ENCODE measurements at regions not wholly inside any gene's neighbourhood (a gene's known extent, or its start where the extent isn't known, plus 50 kb on each side); places are given as distances from the start of the nearest gene placed in this dataset.

- H3K4me1 Mint-ChIP-seq = no peaks in the 10 kb centered on the region
- ATAC-seq (ENCODE audit: low read depth) (no peak), DNase-seq (no peak)
- H3K4me3 Mint-ChIP-seq = no peak overlapping the region
- POLR2A ChIA-PET = no interaction called here
- H3K9me3 Mint-ChIP-seq = no peaks in the 10 kb centered on the region
- no peak overlapping the region for H3K27ac Mint-ChIP-seq
- peaks cover 3% of the 10 kb centered on the region for H3K27me3 Mint-ChIP-seq
- H3K36me3 Mint-ChIP-seq = no peaks in the 10 kb centered on the region
Observed at GRCh38 chr6:22412994-22413393, 116.2 kb upstream of the PRL start.

- H3K27ac Mint-ChIP-seq = no peak overlapping the region
- H3K4me1 Mint-ChIP-seq = no peaks in the 10 kb centered on the region
- no peak overlapping the region for H3K4me3 Mint-ChIP-seq
- no peaks in the 10 kb centered on the region for H3K36me3 Mint-ChIP-seq
- POLR2A ChIA-PET = no interaction called here
- peaks cover 3% of the 10 kb centered on the region for H3K27me3 Mint-ChIP-seq
- DNase-seq (no peak), ATAC-seq (ENCODE audit: low read depth) (no peak)
- H3K9me3 Mint-ChIP-seq = peaks cover 2% of the 10 kb centered on the region
Observed at GRCh38 chr6:22413681-22414311, 117.0 kb upstream of the PRL start.

- no peaks in the 10 kb centered on the region for H3K4me1 Mint-ChIP-seq
- ATAC-seq (ENCODE audit: low read depth) (no peak), DNase-seq (no peak)
- POLR2A ChIA-PET = no interaction called here
- no peak overlapping the region for H3K27ac Mint-ChIP-seq
- no peaks in the 10 kb centered on the region for H3K36me3 Mint-ChIP-seq
- peaks cover 8% of the 10 kb centered on the region for H3K9me3 Mint-ChIP-seq
- H3K4me3 Mint-ChIP-seq = no peak overlapping the region
- no peaks in the 10 kb centered on the region for H3K27me3 Mint-ChIP-seq
Observed at GRCh38 chr6:22418714-22419113, 121.9 kb upstream of the PRL start.

GRCh38 chr6:22421198-22421597, 124.4 kb upstream of the PRL start:
- POLR2A ChIA-PET = no interaction called here
- Mint-ChIP-seq H3K27me3 (no peaks in the 10 kb centered on the region), H3K9me3 (peaks cover 8% of the 10 kb centered on the region), H3K27ac (no peak overlapping the region), H3K4me1 (no peaks in the 10 kb centered on the region), H3K4me3 (no peak overlapping the region), H3K36me3 (no peaks in the 10 kb centered on the region)
- ATAC-seq (ENCODE audit: low read depth) = no peak
- DNase-seq = no peak

- H3K4me1 Mint-ChIP-seq = no peaks in the 10 kb centered on the region
- H3K27me3 Mint-ChIP-seq = no peaks in the 10 kb centered on the region
- DNase-seq = no peak
- H3K27ac Mint-ChIP-seq = no peak overlapping the region
- no peak for ATAC-seq (ENCODE audit: low read depth)
- H3K36me3 Mint-ChIP-seq = no peaks in the 10 kb centered on the region
- POLR2A ChIA-PET = no interaction called here
- H3K4me3 Mint-ChIP-seq = no peak overlapping the region
- peaks cover 5% of the 10 kb centered on the region for H3K9me3 Mint-ChIP-seq
Observed at GRCh38 chr6:22424196-22424595, 127.4 kb upstream of the PRL start.

- ATAC-seq (ENCODE audit: low read depth) = no peak
- H3K27me3 Mint-ChIP-seq = no peaks in the 10 kb centered on the region
Observed at GRCh38 chr6:22432060-22432459, 135.2 kb upstream of the PRL start.

GRCh38 chr6:22433745-22434144, 135.6 kb upstream of the HDGFL1 start:
- H3K27ac Mint-ChIP-seq = no peak overlapping the region
- POLR2A ChIA-PET = no interaction called here
- H3K36me3 Mint-ChIP-seq = no peaks in the 10 kb centered on the region
- no peak for DNase-seq
- no peak overlapping the region for H3K4me3 Mint-ChIP-seq
- no peak for ATAC-seq (ENCODE audit: low read depth)
- H3K9me3 Mint-ChIP-seq = peaks cover 2% of the 10 kb centered on the region
- no peaks in the 10 kb centered on the region for H3K4me1 Mint-ChIP-seq
- no peaks in the 10 kb centered on the region for H3K27me3 Mint-ChIP-seq

More at GRCh38 chr6:22432060-22432459, 135.2 kb upstream of the PRL start:
- Mint-ChIP-seq H3K4me1 (no peaks in the 10 kb centered on the region), H3K4me3 (no peak overlapping the region), H3K9me3 (peaks cover 2% of the 10 kb centered on the region), H3K27ac (no peak overlapping the region), H3K36me3 (no peaks in the 10 kb centered on the region)
- no peak for DNase-seq
- POLR2A ChIA-PET = interaction anchor here (0.6 kb wide), 1 partner anchor 379 kb away, joined by 6 read pairs; no protein-coding TSS in a partner anchor

GRCh38 chr6:22435151-22435550, 134.2 kb upstream of the HDGFL1 start:
- Mint-ChIP-seq H3K27me3 (no peaks in the 10 kb centered on the region), H3K36me3 (no peaks in the 10 kb centered on the region), H3K4me1 (no peaks in the 10 kb centered on the region), H3K27ac (no peak overlapping the region), H3K9me3 (peaks cover 3% of the 10 kb centered on the region), H3K4me3 (no peak overlapping the region)
- DNase-seq (no peak), ATAC-seq (ENCODE audit: low read depth) (no peak)
- POLR2A ChIA-PET = no interaction called here

GRCh38 chr6:22436134-22436533, 133.2 kb upstream of the HDGFL1 start:
- Mint-ChIP-seq H3K27ac (no peak overlapping the region), H3K36me3 (no peaks in the 10 kb centered on the region), H3K27me3 (no peaks in the 10 kb centered on the region), H3K4me1 (no peaks in the 10 kb centered on the region), H3K9me3 (peaks cover 3% of the 10 kb centered on the region), H3K4me3 (no peak overlapping the region)
- ATAC-seq (ENCODE audit: low read depth) (no peak), DNase-seq (no peak)
- POLR2A ChIA-PET = no interaction called here

GRCh38 chr6:22437665-22438064, 131.7 kb upstream of the HDGFL1 start:
- H3K27me3 Mint-ChIP-seq = no peaks in the 10 kb centered on the region
- ATAC-seq (ENCODE audit: low read depth) (no peak), DNase-seq (no peak)
- POLR2A ChIA-PET = no interaction called here
- no peak overlapping the region for H3K27ac Mint-ChIP-seq
- no peaks in the 10 kb centered on the region for H3K4me1 Mint-ChIP-seq
- H3K9me3 Mint-ChIP-seq = peaks cover 3% of the 10 kb centered on the region
- H3K4me3 Mint-ChIP-seq = no peak overlapping the region
- no peaks in the 10 kb centered on the region for H3K36me3 Mint-ChIP-seq

GRCh38 chr6:22442826-22443225, 126.5 kb upstream of the HDGFL1 start:
- no peak for ATAC-seq (ENCODE audit: low read depth)
- POLR2A ChIA-PET = no interaction called here

GRCh38 chr6:22444330-22444729, 125.0 kb upstream of the HDGFL1 start:
- no peak for ATAC-seq (ENCODE audit: low read depth)
- DNase-seq = no peak
- POLR2A ChIA-PET = no interaction called here
- no peak overlapping the region for H3K27ac Mint-ChIP-seq
- H3K27me3 Mint-ChIP-seq = no peaks in the 10 kb centered on the region
- no peaks in the 10 kb centered on the region for H3K4me1 Mint-ChIP-seq
- H3K36me3 Mint-ChIP-seq = no peaks in the 10 kb centered on the region
- H3K4me3 Mint-ChIP-seq = no peak overlapping the region
- H3K9me3 Mint-ChIP-seq = peaks cover 1% of the 10 kb centered on the region

More at GRCh38 chr6:22442826-22443225, 126.5 kb upstream of the HDGFL1 start:
- Mint-ChIP-seq H3K4me3 (no peak overlapping the region), H3K27ac (no peak overlapping the region), H3K9me3 (peaks cover 1% of the 10 kb centered on the region), H3K36me3 (no peaks in the 10 kb centered on the region), H3K4me1 (no peaks in the 10 kb centered on the region), H3K27me3 (no peaks in the 10 kb centered on the region)
- DNase-seq = no peak

- no peak overlapping the region for H3K27ac Mint-ChIP-seq
- no peaks in the 10 kb centered on the region for H3K36me3 Mint-ChIP-seq
- POLR2A ChIA-PET = no interaction called here
Observed at GRCh38 chr6:22445946-22446345, 123.4 kb upstream of the HDGFL1 start.

GRCh38 chr6:22447249-22448196, 121.8 kb upstream of the HDGFL1 start:
- H3K4me1 Mint-ChIP-seq = no peaks in the 10 kb centered on the region
- POLR2A ChIA-PET = no interaction called here
- H3K4me3 Mint-ChIP-seq = no peak overlapping the region
- ATAC-seq (ENCODE audit: low read depth) (no peak), DNase-seq (no peak)
- no peaks in the 10 kb centered on the region for H3K27me3 Mint-ChIP-seq
- no peaks in the 10 kb centered on the region for H3K36me3 Mint-ChIP-seq
- H3K9me3 Mint-ChIP-seq = no peaks in the 10 kb centered on the region
- no peak overlapping the region for H3K27ac Mint-ChIP-seq

More at GRCh38 chr6:22445946-22446345, 123.4 kb upstream of the HDGFL1 start:
- no peak overlapping the region for H3K4me3 Mint-ChIP-seq
- H3K9me3 Mint-ChIP-seq = no peaks in the 10 kb centered on the region
- no peaks in the 10 kb centered on the region for H3K27me3 Mint-ChIP-seq
- H3K4me1 Mint-ChIP-seq = no peaks in the 10 kb centered on the region
- ATAC-seq (ENCODE audit: low read depth) (no peak), DNase-seq (no peak)
